ENCODE measurements at regions not wholly inside any gene's neighbourhood (a gene's known extent, or its start where the extent isn't known, plus 50 kb on each side); places are given as distances from the start of the nearest gene placed in this dataset.
"Not testable (repeated sequence)": the region's sequence is repeated elsewhere in the genome, so short reads cannot be mapped to it uniquely, and the experiment has no call there.

GRCh38 chr4:45275862-45276261, 549.5 kb upstream of the GNPDA2 start:
- no peaks in the 10 kb centered on the region for H3K36me3 ChIP-seq (ENCODE audit: control insufficient read depth in 2 of 2, insufficient read depth in 2 of 2, low read length in 1 of 2)
- H3K4me3 ChIP-seq (ENCODE audit: low read length in 2 of 2): no peak overlapping the region
- H3K4me1 ChIP-seq (ENCODE audit: control insufficient read depth in 2 of 2, insufficient read depth in 2 of 2, low read length in 2 of 2): no peaks in the 10 kb centered on the region
- no peaks in the 10 kb centered on the region for H3K27me3 ChIP-seq (ENCODE audit: control insufficient read depth in 2 of 2, insufficient read depth in 1 of 2, low read length in 1 of 2)
- 94% methylated on average over 21 of the region's 21 CpGs for WGBS
- no peaks in the 10 kb centered on the region for H3K9me3 ChIP-seq (ENCODE audit: control insufficient read depth in 2 of 2, insufficient read depth in 1 of 2, low read length in 1 of 2)
- no peak overlapping the region for H3K27ac ChIP-seq (ENCODE audit: low read depth in 1 of 2, low read length in 1 of 2)
- DNase-seq (ENCODE audit: low read depth in 6 of 9, low spot score in 9 of 9): no peak

GRCh38 chr4:45248106-45248505, 521.8 kb upstream of the GNPDA2 start:
- not testable (repeated sequence) for DNase-seq (ENCODE audit: low read depth in 6 of 9, low spot score in 9 of 9); H3K27ac ChIP-seq (ENCODE audit: low read depth in 1 of 2, low read length in 1 of 2); H3K27me3 ChIP-seq (ENCODE audit: control insufficient read depth in 2 of 2, insufficient read depth in 1 of 2, low read length in 1 of 2); H3K36me3 ChIP-seq (ENCODE audit: control insufficient read depth in 2 of 2, insufficient read depth in 2 of 2, low read length in 1 of 2); H3K4me1 ChIP-seq (ENCODE audit: control insufficient read depth in 2 of 2, insufficient read depth in 2 of 2, low read length in 2 of 2); H3K4me3 ChIP-seq (ENCODE audit: low read length in 2 of 2); H3K9me3 ChIP-seq (ENCODE audit: control insufficient read depth in 2 of 2, insufficient read depth in 1 of 2, low read length in 1 of 2)
- 94% methylated on average over 3 of the region's 3 CpGs for WGBS

GRCh38 chr4:45241976-45242375, 515.6 kb upstream of the GNPDA2 start:
- Histone ChIP-seq H3K4me1 (ENCODE audit: control insufficient read depth in 2 of 2, insufficient read depth in 2 of 2, low read length in 2 of 2) (no peaks in the 10 kb centered on the region), H3K27me3 (ENCODE audit: control insufficient read depth in 2 of 2, insufficient read depth in 1 of 2, low read length in 1 of 2) (no peaks in the 10 kb centered on the region), H3K4me3 (ENCODE audit: low read length in 2 of 2) (no peak overlapping the region), H3K27ac (ENCODE audit: low read depth in 1 of 2, low read length in 1 of 2) (no peak overlapping the region), H3K36me3 (ENCODE audit: control insufficient read depth in 2 of 2, insufficient read depth in 2 of 2, low read length in 1 of 2) (no peaks in the 10 kb centered on the region), H3K9me3 (ENCODE audit: control insufficient read depth in 2 of 2, insufficient read depth in 1 of 2, low read length in 1 of 2) (no peaks in the 10 kb centered on the region)
- no peak for DNase-seq (ENCODE audit: low read depth in 6 of 9, low spot score in 9 of 9)

- no peaks in the 10 kb centered on the region for H3K36me3 ChIP-seq (ENCODE audit: control insufficient read depth in 2 of 2, insufficient read depth in 2 of 2, low read length in 1 of 2)
- WGBS: 87% methylated on average over 1 of the region's 1 CpG
- no peaks in the 10 kb centered on the region for H3K27me3 ChIP-seq (ENCODE audit: control insufficient read depth in 2 of 2, insufficient read depth in 1 of 2, low read length in 1 of 2)
- DNase-seq (ENCODE audit: low read depth in 6 of 9, low spot score in 9 of 9): no peak
- no peaks in the 10 kb centered on the region for H3K4me1 ChIP-seq (ENCODE audit: control insufficient read depth in 2 of 2, insufficient read depth in 2 of 2, low read length in 2 of 2)
- peaks cover 0 to 4% of the 10 kb centered on the region in 2 donors for H3K9me3 ChIP-seq (ENCODE audit: control insufficient read depth in 2 of 2, insufficient read depth in 1 of 2, low read length in 1 of 2)
- H3K27ac ChIP-seq (ENCODE audit: low read depth in 1 of 2, low read length in 1 of 2): no peak overlapping the region
- H3K4me3 ChIP-seq (ENCODE audit: low read length in 2 of 2): no peak overlapping the region
Measured at GRCh38 chr4:45229206-45229605, 502.9 kb upstream of the GNPDA2 start.

GRCh38 chr4:45215976-45216542, 489.7 kb upstream of the GNPDA2 start:
- Histone ChIP-seq H3K4me3 (ENCODE audit: low read length in 2 of 2) (no peak overlapping the region), H3K36me3 (ENCODE audit: control insufficient read depth in 2 of 2, insufficient read depth in 2 of 2, low read length in 1 of 2) (no peaks in the 10 kb centered on the region), H3K9me3 (ENCODE audit: control insufficient read depth in 2 of 2, insufficient read depth in 1 of 2, low read length in 1 of 2) (no peaks in the 10 kb centered on the region), H3K27ac (ENCODE audit: low read depth in 1 of 2, low read length in 1 of 2) (no peak overlapping the region), H3K4me1 (ENCODE audit: control insufficient read depth in 2 of 2, insufficient read depth in 2 of 2, low read length in 2 of 2) (no peaks in the 10 kb centered on the region), H3K27me3 (ENCODE audit: control insufficient read depth in 2 of 2, insufficient read depth in 1 of 2, low read length in 1 of 2) (no peaks in the 10 kb centered on the region)
- DNase-seq (ENCODE audit: low read depth in 6 of 9, low spot score in 9 of 9): no peak

- 96% methylated on average over 20 of the region's 21 CpGs for WGBS
- not testable (repeated sequence) for H3K4me3 ChIP-seq (ENCODE audit: low read length in 2 of 2); H3K27me3 ChIP-seq (ENCODE audit: control insufficient read depth in 2 of 2, insufficient read depth in 1 of 2, low read length in 1 of 2); H3K9me3 ChIP-seq (ENCODE audit: control insufficient read depth in 2 of 2, insufficient read depth in 1 of 2, low read length in 1 of 2); H3K27ac ChIP-seq (ENCODE audit: low read depth in 1 of 2, low read length in 1 of 2); DNase-seq (ENCODE audit: low read depth in 6 of 9, low spot score in 9 of 9); H3K4me1 ChIP-seq (ENCODE audit: control insufficient read depth in 2 of 2, insufficient read depth in 2 of 2, low read length in 2 of 2); H3K36me3 ChIP-seq (ENCODE audit: control insufficient read depth in 2 of 2, insufficient read depth in 2 of 2, low read length in 1 of 2)
Measured at GRCh38 chr4:45208476-45208875, 482.1 kb upstream of the GNPDA2 start.

GRCh38 chr4:45207864-45208331, 481.5 kb upstream of the GNPDA2 start:
- H3K4me1 ChIP-seq (ENCODE audit: control insufficient read depth in 2 of 2, insufficient read depth in 2 of 2, low read length in 2 of 2); H3K27ac ChIP-seq (ENCODE audit: low read depth in 1 of 2, low read length in 1 of 2); DNase-seq (ENCODE audit: low read depth in 6 of 9, low spot score in 9 of 9); H3K27me3 ChIP-seq (ENCODE audit: control insufficient read depth in 2 of 2, insufficient read depth in 1 of 2, low read length in 1 of 2); H3K9me3 ChIP-seq (ENCODE audit: control insufficient read depth in 2 of 2, insufficient read depth in 1 of 2, low read length in 1 of 2); H3K36me3 ChIP-seq (ENCODE audit: control insufficient read depth in 2 of 2, insufficient read depth in 2 of 2, low read length in 1 of 2); H3K4me3 ChIP-seq (ENCODE audit: low read length in 2 of 2): not testable (repeated sequence)
- 98% methylated on average over 27 of the region's 27 CpGs for WGBS

GRCh38 chr4:45207241-45207863, 481.0 kb upstream of the GNPDA2 start:
- H3K36me3 ChIP-seq (ENCODE audit: control insufficient read depth in 2 of 2, insufficient read depth in 2 of 2, low read length in 1 of 2); H3K27ac ChIP-seq (ENCODE audit: low read depth in 1 of 2, low read length in 1 of 2); DNase-seq (ENCODE audit: low read depth in 6 of 9, low spot score in 9 of 9); H3K27me3 ChIP-seq (ENCODE audit: control insufficient read depth in 2 of 2, insufficient read depth in 1 of 2, low read length in 1 of 2); H3K4me1 ChIP-seq (ENCODE audit: control insufficient read depth in 2 of 2, insufficient read depth in 2 of 2, low read length in 2 of 2); H3K4me3 ChIP-seq (ENCODE audit: low read length in 2 of 2); H3K9me3 ChIP-seq (ENCODE audit: control insufficient read depth in 2 of 2, insufficient read depth in 1 of 2, low read length in 1 of 2): not testable (repeated sequence)
- WGBS: 92% methylated on average over 30 of the region's 30 CpGs

GRCh38 chr4:45199736-45200135, 473.4 kb upstream of the GNPDA2 start:
- Histone ChIP-seq H3K27ac (ENCODE audit: low read depth in 1 of 2, low read length in 1 of 2) (no peak overlapping the region), H3K4me1 (ENCODE audit: control insufficient read depth in 2 of 2, insufficient read depth in 2 of 2, low read length in 2 of 2) (no peaks in the 10 kb centered on the region), H3K36me3 (ENCODE audit: control insufficient read depth in 2 of 2, insufficient read depth in 2 of 2, low read length in 1 of 2) (no peaks in the 10 kb centered on the region), H3K9me3 (ENCODE audit: control insufficient read depth in 2 of 2, insufficient read depth in 1 of 2, low read length in 1 of 2) (no peaks in the 10 kb centered on the region), H3K27me3 (ENCODE audit: control insufficient read depth in 2 of 2, insufficient read depth in 1 of 2, low read length in 1 of 2) (no peaks in the 10 kb centered on the region), H3K4me3 (ENCODE audit: low read length in 2 of 2) (no peak overlapping the region)
- no peak for DNase-seq (ENCODE audit: low read depth in 6 of 9, low spot score in 9 of 9)
- 98% methylated on average over 1 of the region's 1 CpG for WGBS

Data from thymus (tissue), 11 donors.